Ishikawa (cell line): ENCODE measurements at regions not wholly inside any gene's neighbourhood (a gene's known extent, or its start where the extent isn't known, plus 50 kb on each side); places are given as distances from the start of the nearest gene placed in this dataset.

ENCODE experiments used
- CEBPB ChIP-seq: IDR thresholded peaks from 2 replicates; pipeline ENCODE4 v1.6.1; 2012
- CREB1 ChIP-seq: IDR thresholded peaks from 2 replicates; pipeline ENCODE4 v1.6.1; 2012; ENCODE audit warnings: low read depth
- EGR1 ChIP-seq: IDR thresholded peaks from 2 replicates; pipeline ENCODE4 v1.6.1; 2012
- EP300 ChIP-seq: IDR thresholded peaks from 2 replicates; pipeline ENCODE4 v1.6.1; 2012; ENCODE audit warnings: borderline replicate concordance
- FOXM1 ChIP-seq: IDR thresholded peaks from 2 replicates; pipeline ENCODE4 v1.6.1; 2012; ENCODE audit warnings: low read depth, borderline replicate concordance
- NFIC ChIP-seq: IDR thresholded peaks from 2 replicates; pipeline ENCODE4 v1.6.1; 2012
- RAD21 ChIP-seq: IDR thresholded peaks from 2 replicates; pipeline ENCODE4 v1.6.1; 2012; ENCODE audit warnings: low read depth
- TAF1 ChIP-seq: IDR thresholded peaks from 2 replicates; pipeline ENCODE4 v1.6.1; 2012; ENCODE audit warnings: low read depth, mild to moderate bottlenecking
- TCF12 ChIP-seq: IDR thresholded peaks from 2 replicates; pipeline ENCODE4 v1.6.1; 2012; ENCODE audit warnings: low read depth
- TEAD4 ChIP-seq: IDR thresholded peaks from 2 replicates; pipeline ENCODE4 v1.6.1; 2012
- YY1 ChIP-seq: IDR thresholded peaks from 2 replicates; pipeline ENCODE4 v1.6.1; 2012; ENCODE audit warnings: low read depth
- ZBTB7A ChIP-seq: IDR thresholded peaks from 2 replicates; pipeline ENCODE4 v1.6.1; 2012; ENCODE audit warnings: low read depth
- TF ChIP-seq, protein P1 (sequence below): IDR thresholded peaks from 2 replicates; pipeline ENCODE4 v1.6.1; 2012; ENCODE audit warnings: low read depth, mild to moderate bottlenecking
- TF ChIP-seq, protein P2 (sequence below): IDR thresholded peaks from 2 replicates; pipeline ENCODE4 v1.6.1; 2012
- TF ChIP-seq, protein P3 (sequence below): IDR thresholded peaks from 2 replicates; pipeline ENCODE4 v1.6.1; 2012

DNA sequence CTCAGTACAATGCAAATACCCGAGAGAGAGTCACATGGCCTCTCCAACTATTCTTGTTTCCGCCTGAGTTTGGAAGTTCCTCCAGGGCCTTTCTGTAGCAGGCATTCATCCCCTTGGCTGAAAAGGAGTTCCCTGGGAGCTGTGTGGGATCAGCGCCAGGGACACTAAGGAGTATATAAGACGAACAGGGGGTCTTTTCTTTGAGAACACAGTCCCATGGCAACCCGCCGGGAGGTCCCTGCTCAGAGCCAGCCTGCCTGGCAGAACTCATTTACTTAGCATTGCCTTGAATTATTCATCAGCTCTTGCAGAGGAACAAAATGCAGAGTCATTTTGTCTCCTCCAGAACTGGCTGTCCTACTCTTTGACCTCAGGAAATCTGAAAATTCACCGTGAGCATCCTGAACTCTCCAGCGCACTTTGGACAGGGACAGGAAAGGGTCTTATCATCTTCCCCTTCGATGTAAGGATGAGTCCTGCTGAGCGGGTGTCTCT is 120.4 kb upstream of the OSMR start:
- TF ChIP-seq NFIC: no peak
- TF ChIP-seq CREB1: no peak
- no peak for TF ChIP-seq TEAD4
- TF ChIP-seq ZBTB7A: no peak
- TF ChIP-seq YY1: no peak
- no peak for TF ChIP-seq EP300
- TF ChIP-seq FOXM1: no peak
- TF ChIP-seq TCF12: no peak
- TF ChIP-seq, protein P1, sequence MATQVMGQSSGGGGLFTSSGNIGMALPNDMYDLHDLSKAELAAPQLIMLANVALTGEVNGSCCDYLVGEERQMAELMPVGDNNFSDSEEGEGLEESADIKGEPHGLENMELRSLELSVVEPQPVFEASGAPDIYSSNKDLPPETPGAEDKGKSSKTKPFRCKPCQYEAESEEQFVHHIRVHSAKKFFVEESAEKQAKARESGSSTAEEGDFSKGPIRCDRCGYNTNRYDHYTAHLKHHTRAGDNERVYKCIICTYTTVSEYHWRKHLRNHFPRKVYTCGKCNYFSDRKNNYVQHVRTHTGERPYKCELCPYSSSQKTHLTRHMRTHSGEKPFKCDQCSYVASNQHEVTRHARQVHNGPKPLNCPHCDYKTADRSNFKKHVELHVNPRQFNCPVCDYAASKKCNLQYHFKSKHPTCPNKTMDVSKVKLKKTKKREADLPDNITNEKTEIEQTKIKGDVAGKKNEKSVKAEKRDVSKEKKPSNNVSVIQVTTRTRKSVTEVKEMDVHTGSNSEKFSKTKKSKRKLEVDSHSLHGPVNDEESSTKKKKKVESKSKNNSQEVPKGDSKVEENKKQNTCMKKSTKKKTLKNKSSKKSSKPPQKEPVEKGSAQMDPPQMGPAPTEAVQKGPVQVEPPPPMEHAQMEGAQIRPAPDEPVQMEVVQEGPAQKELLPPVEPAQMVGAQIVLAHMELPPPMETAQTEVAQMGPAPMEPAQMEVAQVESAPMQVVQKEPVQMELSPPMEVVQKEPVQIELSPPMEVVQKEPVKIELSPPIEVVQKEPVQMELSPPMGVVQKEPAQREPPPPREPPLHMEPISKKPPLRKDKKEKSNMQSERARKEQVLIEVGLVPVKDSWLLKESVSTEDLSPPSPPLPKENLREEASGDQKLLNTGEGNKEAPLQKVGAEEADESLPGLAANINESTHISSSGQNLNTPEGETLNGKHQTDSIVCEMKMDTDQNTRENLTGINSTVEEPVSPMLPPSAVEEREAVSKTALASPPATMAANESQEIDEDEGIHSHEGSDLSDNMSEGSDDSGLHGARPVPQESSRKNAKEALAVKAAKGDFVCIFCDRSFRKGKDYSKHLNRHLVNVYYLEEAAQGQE: no peak
- TF ChIP-seq, protein P2, sequence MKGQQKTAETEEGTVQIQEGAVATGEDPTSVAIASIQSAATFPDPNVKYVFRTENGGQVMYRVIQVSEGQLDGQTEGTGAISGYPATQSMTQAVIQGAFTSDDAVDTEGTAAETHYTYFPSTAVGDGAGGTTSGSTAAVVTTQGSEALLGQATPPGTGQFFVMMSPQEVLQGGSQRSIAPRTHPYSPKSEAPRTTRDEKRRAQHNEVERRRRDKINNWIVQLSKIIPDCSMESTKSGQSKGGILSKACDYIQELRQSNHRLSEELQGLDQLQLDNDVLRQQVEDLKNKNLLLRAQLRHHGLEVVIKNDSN: no peak
- TF ChIP-seq TAF1: no peak
- no peak for TF ChIP-seq EGR1
- TF ChIP-seq RAD21: no peak
- TF ChIP-seq CEBPB: no peak
- TF ChIP-seq, protein P3, sequence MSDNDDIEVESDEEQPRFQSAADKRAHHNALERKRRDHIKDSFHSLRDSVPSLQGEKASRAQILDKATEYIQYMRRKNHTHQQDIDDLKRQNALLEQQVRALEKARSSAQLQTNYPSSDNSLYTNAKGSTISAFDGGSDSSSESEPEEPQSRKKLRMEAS: no peak

DNA sequence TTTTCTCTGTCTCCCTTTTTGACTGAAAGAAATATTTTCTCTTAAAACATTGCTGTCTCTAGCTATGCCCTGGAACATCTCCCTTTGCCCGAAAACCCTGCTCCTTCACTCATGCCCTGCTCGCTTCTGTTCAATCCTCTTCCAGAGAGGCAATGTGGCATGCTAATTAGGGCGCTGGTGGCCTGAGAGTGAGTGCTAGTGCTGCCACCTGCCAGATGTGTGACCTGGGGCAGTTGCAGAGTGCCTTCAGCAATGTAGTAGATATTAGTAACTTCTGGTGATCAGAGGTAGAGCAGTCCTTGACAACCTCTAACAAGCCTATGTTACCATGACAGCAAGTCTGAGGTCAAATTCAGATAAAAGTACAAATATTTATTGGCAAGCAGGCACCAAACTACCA is 119.5 kb upstream of the OSMR start:
- TF ChIP-seq TEAD4 (no peak), YY1 (no peak), RAD21 (no peak)
- TF ChIP-seq, protein P3: no peak
- TF ChIP-seq, protein P1: no peak
- TF ChIP-seq, protein P2: no peak

DNA sequence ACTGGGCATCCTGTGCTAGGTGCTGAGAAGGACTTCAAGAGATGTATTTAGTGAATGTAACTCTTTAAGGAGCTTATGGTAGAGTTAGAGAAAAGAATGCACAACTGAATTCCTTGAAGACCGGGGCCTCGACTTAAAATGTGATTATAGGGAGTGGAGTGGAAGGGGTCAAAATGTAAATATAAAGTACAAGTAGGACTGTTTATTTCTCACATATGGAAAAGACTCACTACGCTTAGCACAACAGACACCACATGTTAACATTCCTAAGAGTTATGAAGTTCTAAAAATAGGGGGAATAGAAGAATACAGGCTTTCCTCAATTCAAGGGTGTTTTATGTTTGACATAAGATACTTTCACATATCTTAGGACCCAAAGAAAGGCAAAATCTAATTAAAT is 117.8 kb upstream of the OSMR start:
- no peak for TF ChIP-seq TAF1
- no peak for TF ChIP-seq CEBPB
- TF ChIP-seq CREB1: no peak
- no peak for TF ChIP-seq FOXM1
- TF ChIP-seq, protein P2: no peak
- no peak for TF ChIP-seq YY1
- TF ChIP-seq EP300: no peak
- TF ChIP-seq, protein P3: no peak
- no peak for TF ChIP-seq RAD21
- TF ChIP-seq TEAD4: no peak
- TF ChIP-seq TCF12: no peak
- TF ChIP-seq, protein P1: no peak
- TF ChIP-seq EGR1: no peak

DNA sequence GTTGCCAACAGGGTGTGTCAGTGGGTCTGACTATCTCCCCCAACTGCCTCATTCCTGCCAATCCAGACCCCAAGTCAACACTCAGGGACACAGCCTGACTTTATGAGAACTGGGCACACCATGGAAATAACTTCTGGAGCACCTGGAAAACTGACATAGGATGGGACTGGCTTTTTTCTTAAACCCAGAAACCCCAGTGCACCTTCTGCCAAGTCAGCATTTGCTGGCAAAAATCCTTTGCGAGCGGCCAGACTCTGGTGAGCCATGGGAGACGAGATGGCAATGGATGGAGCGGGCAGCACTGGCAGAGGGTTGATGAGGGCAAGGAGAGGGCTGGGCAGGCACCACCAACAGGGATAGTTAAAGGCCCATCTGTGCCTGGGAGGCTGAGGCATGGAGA is 114.4 kb upstream of the OSMR start:
- no peak for TF ChIP-seq TAF1
- TF ChIP-seq, protein P1: no peak
